ENCODE measurements at regions not wholly inside any gene's neighbourhood (a gene's known extent, or its start where the extent isn't known, plus 50 kb on each side); places are given as distances from the start of the nearest gene placed in this dataset.
A peak's percentile ranks its signal among the peaks of the same experiment; 100 is the strongest.

DNA sequence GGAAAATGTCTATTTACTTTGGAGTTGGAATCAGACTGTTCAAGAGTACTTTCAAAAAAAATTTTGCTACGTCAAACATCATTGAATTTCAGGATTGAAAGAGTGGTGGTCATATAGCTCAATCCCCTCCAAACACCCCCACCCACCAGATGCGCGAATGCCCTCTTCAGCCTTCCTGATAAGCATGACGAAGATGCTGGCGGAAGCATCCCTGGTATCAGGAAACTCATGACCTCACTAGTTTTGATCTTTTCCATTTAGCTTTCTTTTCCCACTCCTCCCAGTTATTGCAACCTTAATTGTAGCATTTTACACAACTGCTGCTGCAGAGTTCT, 104.4 kb downstream of the LEPR start:
- H3K18ac ChIP-seq (ENCODE audit: low read depth, low read length), result no peak overlapping the region
- no peak overlapping the region for H2BK5ac ChIP-seq (ENCODE audit: low read depth, low read length, poor library complexity, severe bottlenecking)
- no peak overlapping the region for H3K14ac ChIP-seq (replicated peaks; ENCODE audit: low read depth, low read length)
- H4K20me1 ChIP-seq (ENCODE audit: insufficient read depth, low read length), result no peaks in the 10 kb centered on the region
- H4K5ac ChIP-seq (ENCODE audit: low read depth, low read length), result no peak overlapping the region
- dilution Hi-C loops (cut with HindIII; ENCODE audit: low sequenced_read_pairs, unreplicated experiment), result no loop called here
- no peaks in the 10 kb centered on the region for H3K9me1 ChIP-seq (ENCODE audit: insufficient read depth, low read length)
- BruUV-seq (replicated peaks), result no TSS peak
- no peak overlapping the region for H4K91ac ChIP-seq (ENCODE audit: insufficient read depth, low read depth, low read length)
- TF ChIP-seq POLR2A (IDR thresholded peaks at IDR 0.05; ENCODE audit: low read depth, low read length), result no peak
- TF ChIP-seq, protein P1, sequence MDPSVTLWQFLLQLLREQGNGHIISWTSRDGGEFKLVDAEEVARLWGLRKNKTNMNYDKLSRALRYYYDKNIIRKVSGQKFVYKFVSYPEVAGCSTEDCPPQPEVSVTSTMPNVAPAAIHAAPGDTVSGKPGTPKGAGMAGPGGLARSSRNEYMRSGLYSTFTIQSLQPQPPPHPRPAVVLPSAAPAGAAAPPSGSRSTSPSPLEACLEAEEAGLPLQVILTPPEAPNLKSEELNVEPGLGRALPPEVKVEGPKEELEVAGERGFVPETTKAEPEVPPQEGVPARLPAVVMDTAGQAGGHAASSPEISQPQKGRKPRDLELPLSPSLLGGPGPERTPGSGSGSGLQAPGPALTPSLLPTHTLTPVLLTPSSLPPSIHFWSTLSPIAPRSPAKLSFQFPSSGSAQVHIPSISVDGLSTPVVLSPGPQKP (IDR thresholded peaks at IDR 0.05; ENCODE audit: borderline replicate concordance, low read depth, low read length), result no peak
- no peak for TF ChIP-seq BHLHE40 (IDR thresholded peaks at IDR 0.05; ENCODE audit: low read depth, low read length)
- no peak overlapping the region for H2AK9ac ChIP-seq (replicated peaks; ENCODE audit: low read depth, low read length, poor library complexity)
- intact Hi-C loops (cut with micrococcal nuclease), result no loop called here
- H3K56ac ChIP-seq (ENCODE audit: extremely low read depth, insufficient read depth, low read length), result no peak overlapping the region
- no peak overlapping the region for H3K23ac ChIP-seq (ENCODE audit: low read depth, low read length)
- no peak overlapping the region for H4K8ac ChIP-seq (ENCODE audit: low read depth in 2 of 2, low read length in 2 of 2)
- H3K9ac ChIP-seq (ENCODE audit: low read depth, low read length), result no peak overlapping the region
- no peak overlapping the region for H3K27ac ChIP-seq (ENCODE audit: insufficient read depth, low read length)
- no peak overlapping the region for H2BK15ac ChIP-seq (ENCODE audit: low read depth, low read length)
- ATAC-seq (ENCODE audit: low read depth) (no peak; the same call in 1 of the 2 replicates), DNase-seq (no peak)
- in situ Hi-C loops (cut with MboI; ENCODE audit: low sequenced_read_pairs), result no loop called here
- peak overlapping the region; percentile 82 for H3K4me2 ChIP-seq (ENCODE audit: low read depth, low read length)
- ChIA-PET CTCF (interaction anchor here (0.6 kb wide), 1 partner anchor 8 kb away, joined by 3 read pairs; no protein-coding TSS in a partner anchor), POLR2A (ENCODE audit: unreplicated experiment) (no interaction called here)
- H3K4me3 ChIP-seq (ENCODE audit: insufficient read depth, low read depth, low read length), result peak overlapping the region; percentile 43
- H2AK5ac ChIP-seq (ENCODE audit: low read depth, low read length), result no peak overlapping the region
- H2AFZ ChIP-seq (replicated peaks; ENCODE audit: low read length, poor library complexity), result no peak overlapping the region
- H2BK120ac ChIP-seq (ENCODE audit: low read depth, low read length), result no peak overlapping the region
- H3K27me3 ChIP-seq (ENCODE audit: control insufficient read depth, insufficient read depth, low read length), result peaks cover 37% of the 10 kb centered on the region
- H3K4me1 ChIP-seq (ENCODE audit: control insufficient read depth, insufficient read depth, low read length), result no peaks in the 10 kb centered on the region
- 35% methylated on average over 4 of the region's 5 CpGs; no CpG with 5 or more reads in 1 of the 2 experiments for WGBS, 2 experiments (ENCODE audit: extremely low coverage in 2 of 2, insufficient read length in 1 of 2)
- H3K9me3 ChIP-seq (ENCODE audit: control insufficient read depth, insufficient read depth, low read length), result no peaks in the 10 kb centered on the region
- H2BK20ac ChIP-seq (ENCODE audit: low read depth, low read length), result no peak overlapping the region
- H3K36me3 ChIP-seq (ENCODE audit: control insufficient read depth, insufficient read depth, low read length), result no peaks in the 10 kb centered on the region
- H3K4ac ChIP-seq (ENCODE audit: low read depth, low read length), result no peak overlapping the region
- H3K79me1 ChIP-seq (ENCODE audit: low read depth in 1 of 2, low read length in 2 of 2), result no peaks in the 10 kb centered on the region
